Hematopoietic multipotent progenitor cell treated with erythropoietin and hydrocortisone succinate and interleukin-3 and kit ligand, for 6 days (in vitro differentiated cells): ENCODE measurements at regions not wholly inside any gene's neighbourhood (a gene's known extent, or its start where the extent isn't known, plus 50 kb on each side); places are given as distances from the start of the nearest gene placed in this dataset.
"Not testable (repeated sequence)": the region's sequence is repeated elsewhere in the genome, so short reads cannot be mapped to it uniquely, and the experiment has no call there.

Source experiments
- DNase-seq: peaks from one replicate; pipeline ENCODE4 v3.0.0-alpha.2; 2015

GRCh38 chr3:147153830-147154539, 252.4 kb downstream of the ZIC4 start:
- DNase-seq: no peak

DNA sequence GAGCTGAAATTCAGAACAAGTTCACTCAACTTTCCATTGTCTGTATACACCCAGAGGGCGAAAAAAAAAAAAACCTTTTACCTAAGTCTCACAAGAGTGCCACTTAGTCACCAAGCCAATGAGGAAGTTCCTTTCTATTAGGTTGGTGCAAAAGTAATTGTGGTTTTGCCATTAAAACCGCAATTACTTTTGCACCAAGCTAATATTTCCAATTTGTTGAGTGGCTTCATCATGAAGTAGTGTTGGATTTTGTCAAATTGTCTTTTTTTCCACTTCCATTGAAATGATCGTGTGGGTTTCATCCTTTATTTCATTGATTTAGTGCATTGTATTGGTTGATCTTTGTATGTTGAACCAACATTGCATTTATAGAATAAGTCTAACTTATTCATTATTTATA, 253.9 kb downstream of the ZIC4 start:
- no peak for DNase-seq

DNA sequence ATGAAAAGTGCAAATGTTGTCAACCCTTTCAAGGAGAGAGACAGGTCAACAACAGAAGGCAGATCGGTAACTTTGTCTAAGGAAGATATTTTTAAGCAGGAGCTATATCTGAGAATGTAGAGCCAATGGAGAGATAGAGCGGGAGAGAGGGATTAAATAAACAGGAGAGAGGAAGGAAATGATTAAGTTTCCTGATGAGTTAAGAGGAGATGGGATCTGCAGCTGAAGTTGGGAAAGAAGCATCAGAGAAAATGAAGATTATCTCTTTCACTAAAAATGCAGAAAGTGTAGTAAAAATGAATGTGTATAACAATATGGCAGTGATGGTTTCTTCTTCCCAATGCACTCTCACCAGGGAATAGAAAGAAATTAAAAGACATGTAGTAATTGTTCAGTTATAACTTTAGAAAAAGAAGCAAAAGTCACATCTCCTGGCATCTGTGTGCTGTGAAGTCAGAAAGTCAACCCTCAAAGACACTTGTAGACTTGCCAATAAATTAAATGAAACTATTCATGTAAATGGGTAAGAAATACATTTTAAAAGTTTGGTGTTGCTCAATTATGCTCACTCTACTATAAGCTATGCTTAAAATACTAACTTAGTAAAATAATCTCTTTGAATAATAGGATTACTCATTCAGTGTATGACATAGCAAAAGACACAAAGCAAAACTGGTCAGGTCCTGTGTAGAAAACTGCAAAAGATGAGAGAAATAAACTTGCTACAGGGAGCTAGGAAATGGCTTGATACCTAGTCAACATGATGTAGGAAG, 264.6 kb downstream of the ZIC4 start:
- no peak for DNase-seq

DNA sequence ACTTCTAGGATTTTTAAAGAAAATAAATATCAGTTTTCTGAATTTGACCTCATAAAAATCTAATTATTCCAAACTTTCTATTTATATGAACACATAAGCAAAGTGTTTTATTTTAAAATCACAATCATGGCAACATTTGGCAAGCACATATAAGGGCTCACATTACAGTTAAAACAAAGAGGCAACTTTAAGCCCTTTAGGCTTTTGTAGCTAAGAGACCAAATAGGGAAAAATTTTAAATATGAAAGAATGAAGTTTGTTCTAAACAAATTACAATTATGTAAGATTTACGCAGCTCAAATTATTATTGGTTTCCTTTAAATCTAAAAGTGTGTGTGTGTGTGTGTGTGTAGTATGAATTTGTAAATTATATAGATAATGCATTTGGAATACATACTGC, 267.0 kb downstream of the ZIC4 start:
- no peak for DNase-seq

GRCh38 chr3:147132168-147132567, 274.2 kb downstream of the ZIC4 start:
- DNase-seq: no peak

GRCh38 chr3:147130461-147130860, 275.9 kb downstream of the ZIC4 start:
- no peak for DNase-seq

GRCh38 chr3:147129665-147130064, 276.7 kb downstream of the ZIC4 start:
- no peak for DNase-seq

DNA sequence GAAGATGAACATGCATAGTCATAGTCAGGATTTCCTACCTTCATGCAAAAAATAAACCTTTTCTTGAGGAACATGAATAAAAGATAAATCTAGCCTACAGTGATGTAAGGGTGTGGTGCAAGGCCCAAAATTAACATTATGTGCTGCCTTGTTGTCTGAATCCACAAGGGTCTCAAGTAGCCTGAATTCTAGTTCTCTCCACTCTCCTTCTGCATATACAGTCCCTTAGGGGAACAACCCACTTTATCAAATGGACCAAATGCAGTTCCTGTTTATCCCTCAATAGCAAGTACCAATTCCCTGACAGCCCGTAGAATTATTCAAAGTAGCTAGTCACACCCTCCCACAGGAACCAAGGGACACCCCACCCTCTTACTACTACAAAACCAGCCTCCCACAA, 284.0 kb downstream of the ZIC4 start:
- no peak for DNase-seq

- DNase-seq: peak; percentile 7
Observed at GRCh38 chr3:147119989-147120388, 286.4 kb downstream of the ZIC4 start.

GRCh38 chr3:147119346-147119745, 287.0 kb downstream of the ZIC4 start:
- DNase-seq: no peak

GRCh38 chr3:147118611-147119010, 287.7 kb downstream of the ZIC4 start:
- no peak for DNase-seq

DNA sequence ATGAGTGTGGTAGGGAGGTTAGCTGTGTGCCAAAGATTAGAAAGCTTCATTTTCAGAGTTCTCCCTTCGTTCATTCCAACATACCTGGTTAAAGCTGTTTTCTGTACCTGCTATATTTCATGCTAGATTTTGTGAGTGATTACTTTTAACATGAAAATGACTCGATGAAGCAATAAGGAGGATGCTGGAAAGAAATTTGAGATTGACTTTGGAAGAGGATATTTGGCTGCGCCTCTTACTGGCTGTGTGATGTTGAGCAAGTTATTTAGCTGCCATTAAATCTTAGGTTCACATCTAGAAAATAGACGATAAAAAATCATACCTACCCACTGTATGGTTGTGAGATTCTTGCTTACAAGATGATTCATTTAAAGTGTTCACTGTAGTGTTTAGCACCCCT, 288.7 kb downstream of the ZIC4 start:
- no peak for DNase-seq

DNA sequence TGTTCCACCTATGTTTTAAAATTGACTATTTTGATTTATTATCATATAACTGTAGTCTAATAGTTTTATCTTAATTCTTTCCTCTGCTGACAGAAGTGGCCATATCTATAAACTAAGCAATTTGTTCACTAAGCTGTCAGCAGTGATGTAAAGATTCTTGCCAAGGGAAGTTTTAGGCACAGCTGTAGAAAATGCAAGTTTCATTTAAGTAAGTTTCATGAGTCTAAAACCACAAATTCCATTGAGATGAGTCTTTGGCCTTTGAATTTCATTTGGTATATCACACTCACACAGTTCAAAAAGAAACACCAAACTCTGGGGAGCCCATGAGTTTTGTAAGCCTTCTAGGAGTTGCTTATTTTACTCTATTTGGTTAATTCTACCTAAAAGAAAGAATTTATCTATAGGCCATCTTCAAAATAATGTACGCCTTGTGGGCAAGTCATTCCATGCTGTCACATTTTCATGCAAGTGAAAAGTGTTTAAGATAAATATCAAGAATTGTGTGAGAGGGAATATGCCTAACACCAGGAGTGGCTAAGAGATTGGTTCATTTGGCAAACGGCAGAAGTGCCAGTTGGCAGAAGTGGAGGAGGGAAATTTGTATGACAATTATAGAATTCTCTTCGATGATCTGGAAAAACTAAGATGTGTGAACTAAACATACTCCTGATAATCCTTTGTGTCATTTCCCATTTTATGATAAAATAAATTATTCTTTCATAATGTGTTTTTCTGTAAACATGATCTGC, 292.9 kb downstream of the ZIC4 start:
- no peak for DNase-seq

- no peak for DNase-seq
Observed at GRCh38 chr3:147099076-147099475, 307.3 kb downstream of the ZIC4 start.

- no peak for DNase-seq
Observed at GRCh38 chr3:147090461-147090860, 315.9 kb downstream of the ZIC4 start.

DNA sequence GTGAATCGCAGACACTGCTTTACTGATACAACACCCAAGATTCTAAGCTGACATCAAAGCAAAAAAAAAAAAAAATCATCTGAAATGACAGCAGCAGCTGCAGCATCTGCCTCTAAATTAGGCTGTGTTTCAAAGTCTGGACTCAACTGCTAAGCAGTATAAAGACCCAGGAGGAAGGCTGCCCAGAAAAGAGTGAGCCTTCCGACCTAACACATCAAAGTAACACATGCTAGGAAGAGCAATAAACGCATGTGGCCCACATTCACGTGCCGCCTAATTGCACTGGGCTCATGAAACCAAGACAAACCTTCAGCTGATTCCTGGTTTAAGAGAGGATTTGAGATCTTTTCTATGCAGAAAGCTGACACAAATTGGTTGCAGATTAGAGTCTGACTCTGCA, 317.1 kb downstream of the ZIC4 start:
- no peak for DNase-seq

DNA sequence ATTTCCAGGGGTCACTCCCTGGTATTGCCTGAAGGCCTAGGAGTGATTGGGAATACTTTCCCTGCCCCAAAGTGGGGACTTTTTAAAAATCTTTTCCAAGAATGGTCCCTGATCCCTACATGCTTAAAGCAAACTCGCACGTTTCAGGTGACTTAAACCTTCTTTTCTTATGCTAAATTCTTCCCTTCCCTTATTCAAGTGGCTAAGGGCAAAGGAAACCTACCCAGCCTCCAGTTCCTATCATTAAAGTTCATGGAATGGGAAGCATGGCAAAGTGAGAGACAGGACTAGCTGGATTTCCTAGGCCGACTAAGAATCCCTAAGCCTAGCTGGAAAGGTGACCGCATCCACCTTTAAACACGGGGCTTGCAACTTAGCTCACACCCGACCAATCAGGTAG, 346.8 kb downstream of the ZIC4 start:
- not testable (repeated sequence) for DNase-seq

DNA sequence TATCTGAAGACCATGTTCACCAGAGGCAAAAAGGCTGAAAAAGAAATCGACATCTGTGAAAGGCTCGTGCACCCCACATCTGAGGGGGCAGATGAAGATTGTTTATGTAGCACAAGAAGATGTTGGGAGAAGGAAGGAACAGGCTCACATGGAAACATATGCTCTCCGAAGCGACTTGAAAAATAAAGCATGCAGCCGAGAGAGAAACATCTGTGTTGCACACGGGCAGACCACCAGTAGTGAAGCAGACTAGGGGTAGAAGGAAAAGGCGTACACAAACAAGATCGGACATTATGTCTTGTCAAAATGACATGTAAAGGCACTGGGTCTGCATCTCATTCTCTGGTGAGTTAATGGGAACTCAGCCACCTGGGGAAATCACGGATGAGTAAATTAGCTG, 356.5 kb downstream of the ZIC4 start:
- no peak for DNase-seq

GRCh38 chr3:147049305-147049704, 357.0 kb downstream of the ZIC4 start:
- DNase-seq: no peak

DNA sequence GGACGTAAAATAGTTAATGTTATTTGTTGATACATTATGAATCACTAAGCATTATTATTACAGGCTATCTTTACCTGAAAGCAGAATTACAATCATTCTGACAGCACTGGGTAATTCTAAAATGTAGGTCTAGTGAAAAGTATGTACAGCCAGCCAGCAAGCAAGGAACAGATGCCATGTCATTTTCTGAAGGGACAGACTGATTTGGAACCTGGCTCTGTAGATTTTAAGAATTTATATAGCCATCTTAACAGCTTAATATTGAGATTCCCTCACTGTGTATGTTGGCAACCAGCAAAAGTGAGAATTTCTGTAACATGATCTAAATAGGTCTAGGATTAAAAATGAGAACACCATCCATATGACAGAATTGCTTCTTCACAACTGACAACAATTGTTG, 359.4 kb downstream of the ZIC4 start:
- no peak for DNase-seq

GRCh38 chr3:147038481-147038880, 367.9 kb downstream of the ZIC4 start:
- no peak for DNase-seq

GRCh38 chr3:147034359-147034758, 372.0 kb downstream of the ZIC4 start:
- DNase-seq: no peak

DNA sequence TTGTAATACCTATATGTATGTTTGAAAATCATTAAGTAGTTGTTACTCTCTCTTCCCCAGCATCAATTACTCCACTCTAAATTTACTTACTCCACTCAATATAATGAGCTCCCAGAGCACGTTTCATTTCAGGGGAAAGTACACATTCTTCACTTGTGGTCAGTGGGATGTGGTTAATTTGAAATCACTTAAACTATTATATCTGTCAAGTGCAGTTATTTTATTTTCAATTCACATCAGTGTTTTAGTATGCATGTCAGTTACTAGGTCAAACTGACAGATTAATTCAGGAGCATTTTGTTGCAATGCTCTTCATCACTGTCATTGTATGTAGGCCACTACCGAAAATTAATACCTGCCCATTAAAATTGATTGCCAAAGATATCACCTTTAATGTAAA, 376.1 kb downstream of the ZIC4 start:
- no peak for DNase-seq

DNA sequence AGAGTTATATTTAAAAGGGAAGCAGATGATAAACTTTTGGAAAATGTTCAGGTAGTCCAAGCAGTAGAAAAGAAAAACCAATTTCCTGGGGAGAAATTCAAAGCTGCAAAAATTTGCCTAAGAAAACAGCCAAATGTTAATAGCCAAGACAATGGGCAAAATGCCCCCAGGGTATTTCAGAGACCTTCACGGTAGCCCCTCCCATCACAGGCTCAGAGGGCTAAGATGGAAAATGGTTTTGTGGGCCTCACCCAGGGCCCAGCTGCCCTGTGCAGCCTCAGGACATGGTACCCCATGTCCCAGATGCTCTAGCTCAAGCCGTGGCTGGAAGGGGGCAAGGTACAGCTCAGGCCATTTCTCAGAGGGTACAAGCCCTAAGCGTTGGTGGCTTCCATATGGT, 391.0 kb downstream of the ZIC4 start:
- DNase-seq: no peak
